Cardiac fibroblast (primary cell): ENCODE measurements at regions not wholly inside any gene's neighbourhood (a gene's known extent, or its start where the extent isn't known, plus 50 kb on each side); places are given as distances from the start of the nearest gene placed in this dataset.

Experiments
- DNase-seq, 2 donors: peaks; one replicate each; pipeline versions ENCODE4 v3.0.0 to v3.0.0-alpha.2; 2010; ENCODE audit warnings: low read depth in 2 of 2
- H3K4me3 ChIP-seq, 2 donors: replicated peaks in 1 of 2; 1 replicate in 1 of 2; 2 replicates in 1 of 2; pipeline ENCODE4 v1.5.1; 2011; ENCODE audit warnings: low read depth in 2 of 2, low read length in 2 of 2, mild to moderate bottlenecking in 2 of 2, moderate library complexity in 1 of 2
- CTCF ChIP-seq: IDR thresholded peaks from one replicate; pipeline ENCODE4 v1.5.1; 2011; ENCODE audit warnings: low read depth, mild to moderate bottlenecking, low read length, inconsistent platforms

- DNase-seq = no peak
These were observed 298.2 kb upstream of the CHST9 start for GRCh38 chr18:27483276-27483675.

GRCh38 chr18:27478459-27478858, 293.4 kb upstream of the CHST9 start:
- TF ChIP-seq CTCF = no peak

More at GRCh38 chr18:27483276-27483675, 298.2 kb upstream of the CHST9 start:
- no peak overlapping the region for H3K4me3 ChIP-seq
- TF ChIP-seq CTCF = no peak

GRCh38 chr18:27473318-27473717, 288.2 kb upstream of the CHST9 start:
- no peak overlapping the region for H3K4me3 ChIP-seq
- no peak for DNase-seq
- TF ChIP-seq CTCF = no peak

More at GRCh38 chr18:27478459-27478858, 293.4 kb upstream of the CHST9 start:
- H3K4me3 ChIP-seq = no peak overlapping the region
- DNase-seq = no peak

- no peak for DNase-seq
- no peak overlapping the region for H3K4me3 ChIP-seq
- TF ChIP-seq CTCF = no peak
These were observed 282.0 kb upstream of the CHST9 start for GRCh38 chr18:27467073-27467472.

- no peak for TF ChIP-seq CTCF
- DNase-seq = no peak
These were observed 276.8 kb upstream of the CHST9 start for GRCh38 chr18:27461957-27462356.

GRCh38 chr18:27449104-27449503, 264.0 kb upstream of the CHST9 start:
- no peak overlapping the region for H3K4me3 ChIP-seq
- no peak for TF ChIP-seq CTCF
- DNase-seq = no peak

More at GRCh38 chr18:27461957-27462356, 276.8 kb upstream of the CHST9 start:
- H3K4me3 ChIP-seq = no peak overlapping the region

- no peak overlapping the region for H3K4me3 ChIP-seq
- DNase-seq = no peak
- no peak for TF ChIP-seq CTCF
These were observed 262.8 kb upstream of the CHST9 start for GRCh38 chr18:27447930-27448329.
